HCEC 1CT (cell line): ENCODE measurements at regions not wholly inside any gene's neighbourhood (a gene's known extent, or its start where the extent isn't known, plus 50 kb on each side); places are given as distances from the start of the nearest gene placed in this dataset.
"Not testable (repeated sequence)": the region's sequence is repeated elsewhere in the genome, so short reads cannot be mapped to it uniquely, and the experiment has no call there.

Experiments used
- DNase-seq: peaks from one replicate; pipeline ENCODE4 v3.0.0-alpha.2; 2017

- DNase-seq = peak; percentile 90
These were observed 58.7 kb downstream of the EDN1 start for GRCh38 chr6:12348530-12349511.

GRCh38 chr6:12350644-12351170, 60.5 kb downstream of the EDN1 start:
- no peak for DNase-seq

GRCh38 chr6:12351672-12352071, 61.5 kb downstream of the EDN1 start:
- no peak for DNase-seq

GRCh38 chr6:12353731-12354130, 63.6 kb downstream of the EDN1 start:
- DNase-seq = no peak

- DNase-seq = peak; percentile 71
These were observed 64.3 kb downstream of the EDN1 start for GRCh38 chr6:12354499-12354898.

GRCh38 chr6:12355354-12355753, 65.2 kb downstream of the EDN1 start:
- DNase-seq = no peak

- DNase-seq = no peak
These were observed 66.3 kb downstream of the EDN1 start for GRCh38 chr6:12356431-12356830.

GRCh38 chr6:12356983-12357972, 67.1 kb downstream of the EDN1 start:
- no peak for DNase-seq

- no peak for DNase-seq
These were observed 68.9 kb downstream of the EDN1 start for GRCh38 chr6:12359036-12359435.

GRCh38 chr6:12361042-12361765, 71.0 kb downstream of the EDN1 start:
- no peak for DNase-seq

- not testable (repeated sequence) for DNase-seq
These were observed 73.1 kb downstream of the EDN1 start for GRCh38 chr6:12363277-12363650.

GRCh38 chr6:12363651-12364381, 73.7 kb downstream of the EDN1 start:
- no peak for DNase-seq

GRCh38 chr6:12364621-12365020, 74.5 kb downstream of the EDN1 start:
- no peak for DNase-seq

- no peak for DNase-seq
These were observed 76.6 kb downstream of the EDN1 start for GRCh38 chr6:12366731-12367130.

- no peak for DNase-seq
These were observed 77.3 kb downstream of the EDN1 start for GRCh38 chr6:12367412-12367811.

GRCh38 chr6:12369355-12369754, 79.2 kb downstream of the EDN1 start:
- DNase-seq = no peak

GRCh38 chr6:12369781-12370262, 79.7 kb downstream of the EDN1 start:
- DNase-seq = no peak

- no peak for DNase-seq
These were observed 81.0 kb downstream of the EDN1 start for GRCh38 chr6:12371151-12371550.

GRCh38 chr6:12371641-12372146, 81.5 kb downstream of the EDN1 start:
- DNase-seq = peak; percentile 14

- DNase-seq = no peak
These were observed 89.0 kb downstream of the EDN1 start for GRCh38 chr6:12379181-12379580.

- peak; percentile 62 for DNase-seq
These were observed 91.4 kb downstream of the EDN1 start for GRCh38 chr6:12381587-12381986.
